WTC11 (cell line): ENCODE measurements at regions not wholly inside any gene's neighbourhood (a gene's known extent, or its start where the extent isn't known, plus 50 kb on each side); places are given as distances from the start of the nearest gene placed in this dataset.

Experiments used
- ATAC-seq: fragments of 200-7000 bp; cut with Tn5 transposase; 2 replicates; pipeline ENCODE4 v1.10.0; 2021; ENCODE audit warnings: mild to moderate bottlenecking, moderate library complexity
- CTCF ChIA-PET: fragments of 300-600 bp; sonication (Branson Sonifier 250); formaldehyde crosslinking; loops from one replicate; lab custom pipeline; 2021; ENCODE audit warnings: antibody characterized with exemption; lab: Charles Lee
- POLR2A ChIA-PET: fragments of 350-600 bp; sonication (Branson Sonifier 250); formaldehyde crosslinking; loops from one replicate; lab custom pipeline; 2021; ENCODE audit warnings: antibody characterized with exemption; lab: Charles Lee
- DNase-seq: peaks from one replicate; pipeline ENCODE4 v3.0.0; 2021; ENCODE audit warnings: low spot score
- H3K27ac Mint-ChIP-seq: 2 replicates; pipeline ENCODE4 v1.8.0; 2021; ENCODE audit warnings: mixed read lengths
- H3K27me3 Mint-ChIP-seq: 2 replicates; pipeline ENCODE4 v1.8.0; 2021; ENCODE audit warnings: low read depth, mild to moderate bottlenecking, moderate library complexity, mixed read lengths
- H3K36me3 Mint-ChIP-seq: 2 replicates; pipeline ENCODE4 v1.8.0; 2021; ENCODE audit warnings: mixed read lengths
- H3K4me1 Mint-ChIP-seq: 2 replicates; pipeline ENCODE4 v1.8.0; 2022; ENCODE audit warnings: mixed read lengths
- H3K4me3 Mint-ChIP-seq: 2 replicates; pipeline ENCODE4 v1.8.0; 2021; ENCODE audit warnings: mild to moderate bottlenecking, moderate library complexity, mixed read lengths
- H3K9me3 Mint-ChIP-seq: 2 replicates; pipeline ENCODE4 v1.8.0; 2021; ENCODE audit warnings: mixed read lengths
- AFF4 ChIP-seq: sonication (generic); formaldehyde crosslinking; IDR thresholded peaks from 2 replicates; pipeline ENCODE4 v1.8.1; 2023; ENCODE audit warnings: mild to moderate bottlenecking, missing genetic modification reagents, borderline replicate concordance
- ARID4B ChIP-seq: sonication (generic); formaldehyde crosslinking; IDR thresholded peaks from 2 replicates; pipeline ENCODE4 v1.8.0; 2023; ENCODE audit warnings: missing genetic modification reagents, mild to moderate bottlenecking, borderline replicate concordance
- EMX1 ChIP-seq: fragments of 250-450 bp; sonication (Bioruptor Pico); IDR thresholded peaks from 2 replicates; pipeline ENCODE4 v1.8.0; 2021; ENCODE audit warnings: mild to moderate bottlenecking
- JAZF1 ChIP-seq: fragments of 250-450 bp; sonication (Bioruptor Pico); IDR thresholded peaks from 2 replicates; pipeline ENCODE4 v1.9.0; 2021; ENCODE audit warnings: moderate library complexity, mild to moderate bottlenecking, inconsistent platforms
- NFE2L1 ChIP-seq: sonication (generic); formaldehyde crosslinking; IDR thresholded peaks from 2 replicates; pipeline ENCODE4 v1.8.1; 2023; ENCODE audit warnings: missing genetic modification reagents
- RORB ChIP-seq: fragments of 250-450 bp; sonication (Bioruptor Pico); IDR thresholded peaks from 2 replicates; pipeline ENCODE4 v1.9.0; 2021; ENCODE audit warnings: mild to moderate bottlenecking
- TCF7 ChIP-seq: sonication (generic); formaldehyde crosslinking; IDR thresholded peaks from 2 replicates; pipeline ENCODE4 v1.8.0; 2022; ENCODE audit warnings: mild to moderate bottlenecking, low read depth, missing genetic modification reagents, moderate library complexity
- USF2 ChIP-seq: sonication (generic); formaldehyde crosslinking; IDR thresholded peaks from 2 replicates; pipeline ENCODE4 v1.8.1; 2023; ENCODE audit warnings: mild to moderate bottlenecking, missing genetic modification reagents, moderate library complexity
- ZBTB21 ChIP-seq: sonication (generic); formaldehyde crosslinking; IDR thresholded peaks from 2 replicates; pipeline ENCODE4 v1.8.1; 2023; ENCODE audit warnings: mild to moderate bottlenecking, missing genetic modification reagents, borderline replicate concordance
- ZMAT4 ChIP-seq: fragments of 250-450 bp; sonication (Bioruptor Pico); IDR thresholded peaks from 2 replicates; pipeline ENCODE4 v1.9.0; 2021; ENCODE audit warnings: mild to moderate bottlenecking
- ZNF138 ChIP-seq: sonication (generic); formaldehyde crosslinking; conservative IDR thresholded peaks from 2 replicates; pipeline ENCODE4 v1.8.1; 2022; ENCODE audit warnings: mild to moderate bottlenecking, moderate library complexity, missing genetic modification reagents
- ZNF232 ChIP-seq: sonication (generic); formaldehyde crosslinking; IDR thresholded peaks from 2 replicates; pipeline ENCODE4 v1.8.0; 2022; ENCODE audit warnings: mild to moderate bottlenecking, missing genetic modification reagents
- ZNF416 ChIP-seq: fragments of 250-450 bp; sonication (Bioruptor Pico); IDR thresholded peaks from 2 replicates; pipeline ENCODE4 v1.9.0; 2021; ENCODE audit warnings: mild to moderate bottlenecking, inconsistent platforms
- ZNF425 ChIP-seq: fragments of 250-450 bp; sonication (Bioruptor Pico); conservative IDR thresholded peaks from 2 replicates; pipeline ENCODE4 v1.9.0; 2021; ENCODE audit warnings: mild to moderate bottlenecking
- ZNF512 ChIP-seq: sonication (generic); formaldehyde crosslinking; IDR thresholded peaks from 2 replicates; pipeline ENCODE4 v1.8.1; 2022; ENCODE audit warnings: missing genetic modification reagents, borderline replicate concordance

DNA sequence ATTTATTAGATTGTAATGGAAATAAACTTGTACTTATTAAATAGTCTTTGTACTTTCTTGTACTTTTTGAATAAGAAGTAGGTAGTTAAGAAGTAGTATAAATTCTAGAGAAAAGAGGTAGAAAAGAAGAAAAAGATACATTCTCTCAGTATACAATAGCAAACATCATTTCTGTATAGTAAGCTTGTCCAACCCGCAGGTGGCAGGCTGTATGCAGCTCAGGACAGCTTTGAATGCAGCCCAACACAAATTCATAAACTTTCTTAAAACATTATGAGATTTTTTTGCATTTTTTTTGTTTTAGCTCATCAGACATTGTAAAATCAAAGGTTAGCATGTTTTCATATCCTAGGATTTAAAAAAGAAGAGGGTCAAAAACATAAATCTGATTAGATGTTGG is 441.6 kb downstream of the DTHD1 start (continued):
- TF ChIP-seq TCF7 (CRISPR knock-in tag) (no peak), JAZF1 (CRISPR knock-in tag) (no peak), AFF4 (CRISPR knock-in tag) (no peak), ZNF232 (no peak), ZBTB21 (no peak), ZNF138 (CRISPR knock-in tag) (no peak), EMX1 (CRISPR knock-in tag) (no peak), ZNF416 (no peak)

DNA sequence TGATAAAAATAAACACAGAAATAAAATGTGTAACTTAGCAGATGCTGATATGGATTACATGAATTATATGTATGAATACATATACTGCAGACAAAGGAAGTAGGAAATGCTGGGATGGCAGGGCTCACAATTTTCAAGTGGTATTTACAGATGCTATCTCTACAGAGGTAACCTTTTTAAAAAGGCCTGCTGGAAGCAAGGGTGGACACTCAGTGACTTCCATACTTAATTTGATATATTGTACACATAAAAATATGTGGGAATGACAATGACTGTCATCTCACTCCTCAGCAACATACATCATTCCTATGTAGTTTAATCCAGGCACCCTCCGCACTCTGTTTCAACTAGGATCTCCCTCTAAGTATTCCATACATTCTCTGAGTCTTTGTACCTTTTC is 452.9 kb downstream of the DTHD1 start:
- H3K27me3 Mint-ChIP-seq, result no peaks in the 10 kb centered on the region
- ChIA-PET POLR2A (no interaction called here), CTCF (no interaction called here)
- H3K4me3 Mint-ChIP-seq, result no peak overlapping the region
- TF ChIP-seq NFE2L1 (CRISPR knock-in tag) (no peak), RORB (CRISPR knock-in tag) (no peak), ARID4B (CRISPR knock-in tag) (no peak), EMX1 (CRISPR knock-in tag) (no peak), ZNF512 (CRISPR knock-in tag) (no peak), USF2 (no peak), ZMAT4 (CRISPR knock-in tag) (no peak), ZNF425 (CRISPR knock-in tag) (no peak)
- peaks cover 3% of the 10 kb centered on the region; the same call in 1 of the 2 replicates for H3K9me3 Mint-ChIP-seq
- no peak overlapping the region for H3K27ac Mint-ChIP-seq
- DNase-seq (no peak), ATAC-seq (no peak)
- H3K36me3 Mint-ChIP-seq, result no peaks in the 10 kb centered on the region
- H3K4me1 Mint-ChIP-seq, result no peaks in the 10 kb centered on the region
